ENCODE measurements at regions not wholly inside any gene's neighbourhood (a gene's known extent, or its start where the extent isn't known, plus 50 kb on each side); places are given as distances from the start of the nearest gene placed in this dataset.

DNA sequence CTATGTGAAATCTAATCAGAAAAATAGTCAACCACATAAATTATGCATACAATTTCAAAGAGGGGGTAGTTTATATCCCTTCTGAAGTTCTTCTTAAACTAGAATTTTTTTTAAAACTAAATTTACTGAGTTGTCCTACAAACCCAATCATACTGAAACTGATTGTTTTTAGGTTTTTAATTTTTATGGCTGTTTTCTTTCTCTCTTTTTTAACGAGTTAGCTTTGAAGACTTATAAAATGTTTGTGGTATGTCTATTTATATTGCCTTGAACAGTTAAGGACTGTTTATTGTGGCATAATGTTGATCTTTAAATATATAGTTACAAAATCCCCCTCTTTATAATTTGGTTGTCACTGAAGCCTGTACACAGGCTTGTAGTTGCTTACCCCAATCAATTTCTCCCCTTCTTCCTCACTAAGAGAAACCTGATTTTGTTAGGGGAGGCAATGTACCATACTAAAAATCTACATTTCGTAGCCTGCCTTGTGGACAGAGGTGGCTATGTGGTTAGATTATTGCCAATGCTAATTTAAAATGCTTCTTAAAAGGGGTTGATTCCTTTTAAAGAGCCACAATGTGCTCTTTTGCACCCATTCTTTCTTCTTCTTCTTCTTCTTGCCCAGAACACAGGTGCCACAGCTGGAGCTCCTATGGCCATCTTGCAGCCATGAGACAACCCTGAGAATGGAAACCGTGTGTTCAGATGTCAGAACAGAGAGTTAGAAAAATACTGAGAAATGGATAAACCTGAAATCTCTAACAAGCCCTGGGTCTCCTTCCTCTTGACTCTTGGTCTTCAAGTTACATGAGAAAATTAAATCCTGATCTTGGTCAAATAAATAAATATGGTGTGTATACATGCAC lies 102.7 kb upstream of the ZNF827 start:
- TF ChIP-seq POLR2A (IDR thresholded peaks at IDR 0.05; ENCODE audit: low read depth, low read length) (no peak), TAF1 (IDR thresholded peaks at IDR 0.05; ENCODE audit: borderline replicate concordance, low read depth, low read length) (no peak), POLR2AphosphoS5 (IDR thresholded peaks at IDR 0.05; ENCODE audit: low read depth, low read length) (no peak)

All from GM12892 (cell line).